ENCODE measurements at regions not wholly inside any gene's neighbourhood (a gene's known extent, or its start where the extent isn't known, plus 50 kb on each side); places are given as distances from the start of the nearest gene placed in this dataset.

GRCh38 chr5:14066326-14066725, 76.8 kb upstream of the TRIO start:
- TF ChIP-seq CTCF (IDR thresholded peaks at IDR 0.05 in 2 of 3, conservative IDR thresholded peaks at IDR 0.05 in 1 of 3; ENCODE audit: control insufficient read depth in 2 of 3, extremely low read depth in 1 of 3, insufficient read depth in 1 of 3, low read depth in 3 of 3, low read length in 3 of 3) (no peak), EZH2 (IDR thresholded peaks at IDR 0.05; ENCODE audit: borderline replicate concordance, control insufficient read depth, low read depth, low read length) (no peak), E2F4 (IDR thresholded peaks at IDR 0.05; ENCODE audit: low read depth, low read length) (no peak), TAF1 (IDR thresholded peaks at IDR 0.05; ENCODE audit: borderline replicate concordance, low read depth, low read length) (no peak)
